GM19324 (cell line): ENCODE measurements at regions not wholly inside any gene's neighbourhood (a gene's known extent, or its start where the extent isn't known, plus 50 kb on each side); places are given as distances from the start of the nearest gene placed in this dataset.
"Not testable (repeated sequence)": the region's sequence is repeated elsewhere in the genome, so short reads cannot be mapped to it uniquely, and the experiment has no call there.

Source experiments
- ATAC-seq: cut with Tn5 transposase; IDR thresholded peaks from one replicate; pipeline ENCODE4 v1.9.1; 2021; ENCODE audit warnings: mild to moderate bottlenecking, moderate library complexity; ENCODE audit not compliant: unreplicated experiment, low FRiP score

GRCh38 chr4:114034189-114034588 lies 54.7 kb upstream of the ARSJ start:
- ATAC-seq, result no peak

- no peak for ATAC-seq
Observed at GRCh38 chr4:114036426-114036825, 57.0 kb upstream of the ARSJ start.

- no peak for ATAC-seq
Observed at GRCh38 chr4:114036864-114037263, 57.4 kb upstream of the ARSJ start.

- no peak for ATAC-seq
Observed at GRCh38 chr4:114037988-114038387, 58.5 kb upstream of the ARSJ start.

GRCh38 chr4:114038762-114039387 lies 59.4 kb upstream of the ARSJ start:
- ATAC-seq, result no peak

- ATAC-seq, result peak; percentile 91
Observed at GRCh38 chr4:114040319-114041116, 61.1 kb upstream of the ARSJ start.

- no peak for ATAC-seq
Observed at GRCh38 chr4:114041117-114041475, 61.6 kb upstream of the ARSJ start.

- ATAC-seq, result no peak
Observed at GRCh38 chr4:114043116-114043515, 63.7 kb upstream of the ARSJ start.

- not testable (repeated sequence) for ATAC-seq
Observed at GRCh38 chr4:114044351-114044750, 64.9 kb upstream of the ARSJ start.

- ATAC-seq, result no peak
Observed at GRCh38 chr4:114046331-114046730, 66.9 kb upstream of the ARSJ start.

- ATAC-seq, result not testable (repeated sequence)
Observed at GRCh38 chr4:114048154-114048553, 68.7 kb upstream of the ARSJ start.

- ATAC-seq, result no peak
Observed at GRCh38 chr4:114052227-114052626, 72.8 kb upstream of the ARSJ start.

GRCh38 chr4:114056599-114056998 lies 77.2 kb upstream of the ARSJ start:
- ATAC-seq, result no peak

GRCh38 chr4:114057746-114058145 lies 78.3 kb upstream of the ARSJ start:
- ATAC-seq, result no peak

- no peak for ATAC-seq
Observed at GRCh38 chr4:114062499-114062898, 83.1 kb upstream of the ARSJ start.

- no peak for ATAC-seq
Observed at GRCh38 chr4:114072781-114073180, 93.3 kb upstream of the ARSJ start.

- no peak for ATAC-seq
Observed at GRCh38 chr4:114076899-114077570, 97.6 kb upstream of the ARSJ start.

- ATAC-seq, result no peak
Observed at GRCh38 chr4:114077610-114078009, 98.2 kb upstream of the ARSJ start.

GRCh38 chr4:114078636-114079035 lies 99.2 kb upstream of the ARSJ start:
- ATAC-seq, result no peak

- no peak for ATAC-seq
Observed at GRCh38 chr4:114081783-114082182, 102.3 kb upstream of the ARSJ start.

GRCh38 chr4:114082348-114082747 lies 102.9 kb upstream of the ARSJ start:
- no peak for ATAC-seq
